K562 (cell line): ENCODE measurements at regions not wholly inside any gene's neighbourhood (a gene's known extent, or its start where the extent isn't known, plus 50 kb on each side); places are given as distances from the start of the nearest gene placed in this dataset.

Experiments
- EP300 ChIP-seq: IDR thresholded peaks from 2 replicates; pipeline ENCODE4 v1.6.1; 2012; ENCODE audit warnings: low read length, improper control_type of control experiment
- EZH2 ChIP-seq: IDR thresholded peaks from 2 replicates; pipeline ENCODE4 v1.6.1; 2012; ENCODE audit warnings: low read depth, mild to moderate bottlenecking, inconsistent platforms, low read length, borderline replicate concordance
- MTA1 ChIP-seq: fragments of 450-650 bp; IDR thresholded peaks from 2 replicates; pipeline ENCODE4 v1.6.1; 2017; ENCODE audit warnings: borderline replicate concordance
- POLR2AphosphoS5 ChIP-seq: IDR thresholded peaks from 2 replicates; pipeline ENCODE4 v1.6.1; 2011; ENCODE audit warnings: mild to moderate bottlenecking, low read depth, low read length, moderate library complexity; ENCODE audit not compliant: control insufficient read depth, insufficient read depth
- PURB ChIP-seq: sonication (generic); formaldehyde crosslinking; IDR thresholded peaks from 2 replicates; pipeline ENCODE4 v1.9.0; 2021; ENCODE audit warnings: low read depth, mild to moderate bottlenecking, missing genetic modification reagents
- RAD21 ChIP-seq, 2 experiments: fragments of 250-450 bp in 1 of 2; fragments of 450-650 bp in 1 of 2; sonication (Bioruptor Pico) in 1 of 2; formaldehyde crosslinking in 1 of 2; IDR thresholded peaks in 1 of 2; conservative IDR thresholded peaks in 1 of 2; 2 replicates each; pipeline versions ENCODE4 v1.4.0 to v1.8.0; 2020 to 2022; ENCODE audit warnings: mild to moderate bottlenecking in 2 of 2, moderate library complexity in 1 of 2
- STAG1 ChIP-seq: sonication (generic); formaldehyde crosslinking; IDR thresholded peaks from 2 replicates; pipeline ENCODE4 v1.5.0; 2020; ENCODE audit warnings: missing genetic modification reagents, borderline replicate concordance
- YY1 ChIP-seq, 3 experiments: IDR thresholded peaks; 2 replicates each; pipeline ENCODE4 v1.6.1; 2011; ENCODE audit warnings: low read length in 2 of 3, mild to moderate bottlenecking in 2 of 3, moderate library complexity in 2 of 3, borderline replicate concordance in 1 of 3, control low read depth in 1 of 3, low read depth in 1 of 3; ENCODE audit not compliant: insufficient read depth in 3 of 3, insufficient replicate concordance in 2 of 3, control insufficient read depth in 1 of 3, insufficient read length in 1 of 3; ENCODE audit errors: extremely low read depth in 1 of 3
- ZKSCAN8 ChIP-seq: fragments of 200-800 bp; sonication (Bioruptor generic); IDR thresholded peaks from 2 replicates; pipeline ENCODE4 v1.6.1; 2016; ENCODE audit warnings: missing genetic modification characterization, missing compliant biosample characterization
- TF ChIP-seq, protein P1 (sequence below): fragments of 250-450 bp; sonication (Bioruptor Pico); IDR thresholded peaks from 2 replicates; pipeline ENCODE4 v1.5.0; 2020; ENCODE audit warnings: mild to moderate bottlenecking
- TF ChIP-seq, protein P2 (sequence below), 3 experiments: IDR thresholded peaks in 2 of 3; conservative IDR thresholded peaks in 1 of 3; 2 replicates each; pipeline ENCODE4 v1.5.1; 2011 to 2012; ENCODE audit warnings: low read length in 3 of 3, mild to moderate bottlenecking in 3 of 3, control low read depth in 2 of 3, improper control_type of control experiment in 1 of 3, inconsistent platforms in 1 of 3, low read depth in 1 of 3, mixed read lengths in 1 of 3, moderate library complexity in 1 of 3; ENCODE audit not compliant: insufficient read depth in 2 of 3
- TF ChIP-seq, protein P3 (sequence below), 2 experiments: fragments of 450-650 bp; IDR thresholded peaks; 2 replicates each; pipeline ENCODE4 v1.6.1; 2016; ENCODE audit warnings: mild to moderate bottlenecking in 2 of 2, borderline replicate concordance in 1 of 2, low read depth in 1 of 2, moderate library complexity in 1 of 2

DNA sequence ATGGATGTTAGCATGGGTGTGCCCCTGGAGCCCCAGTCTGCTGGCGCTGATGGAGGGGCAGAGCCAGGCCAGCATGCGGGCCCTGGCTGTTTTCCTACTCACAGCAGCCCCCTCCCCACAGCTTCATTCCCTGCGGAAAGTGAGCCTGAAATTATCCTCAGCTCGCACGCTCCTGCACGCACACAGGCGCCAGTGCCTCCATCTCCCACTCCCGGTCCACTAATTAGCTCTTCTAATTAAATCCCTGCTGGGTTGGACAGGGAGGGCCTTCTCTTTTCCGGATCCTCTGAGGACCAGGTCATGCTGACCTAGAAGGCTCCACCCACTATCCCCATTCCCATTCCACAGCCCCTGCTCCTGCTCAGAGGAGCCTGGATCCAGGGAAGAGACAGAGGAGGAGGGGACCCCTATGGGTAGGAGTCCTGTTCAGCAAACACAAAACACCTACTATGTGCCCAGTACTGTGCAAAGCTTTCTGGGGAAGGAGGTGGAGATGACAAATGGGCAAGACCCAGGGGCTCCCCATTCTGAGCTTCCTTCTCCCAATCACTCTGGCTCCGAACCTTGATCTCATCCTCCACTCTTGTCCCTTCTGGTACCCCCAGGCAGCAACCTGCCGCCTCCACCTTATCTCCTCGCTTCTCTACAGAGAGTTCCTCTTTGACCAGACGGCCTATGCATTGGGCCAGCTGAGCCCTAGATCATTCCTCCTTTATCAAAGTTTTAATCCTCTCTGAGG lies 70.2 kb upstream of the CCDC167 start:
- TF ChIP-seq MTA1, result no peak
- TF ChIP-seq ZKSCAN8, result no peak
- TF ChIP-seq POLR2AphosphoS5, result no peak
- no peak for TF ChIP-seq EP300
- TF ChIP-seq, protein P1, sequence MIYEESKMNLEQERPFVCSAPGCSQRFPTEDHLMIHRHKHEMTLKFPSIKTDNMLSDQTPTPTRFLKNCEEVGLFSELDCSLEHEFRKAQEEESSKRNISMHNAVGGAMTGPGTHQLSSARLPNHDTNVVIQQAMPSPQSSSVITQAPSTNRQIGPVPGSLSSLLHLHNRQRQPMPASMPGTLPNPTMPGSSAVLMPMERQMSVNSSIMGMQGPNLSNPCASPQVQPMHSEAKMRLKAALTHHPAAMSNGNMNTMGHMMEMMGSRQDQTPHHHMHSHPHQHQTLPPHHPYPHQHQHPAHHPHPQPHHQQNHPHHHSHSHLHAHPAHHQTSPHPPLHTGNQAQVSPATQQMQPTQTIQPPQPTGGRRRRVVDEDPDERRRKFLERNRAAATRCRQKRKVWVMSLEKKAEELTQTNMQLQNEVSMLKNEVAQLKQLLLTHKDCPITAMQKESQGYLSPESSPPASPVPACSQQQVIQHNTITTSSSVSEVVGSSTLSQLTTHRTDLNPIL (CRISPR knock-in tag), result no peak
- TF ChIP-seq, protein P2, sequence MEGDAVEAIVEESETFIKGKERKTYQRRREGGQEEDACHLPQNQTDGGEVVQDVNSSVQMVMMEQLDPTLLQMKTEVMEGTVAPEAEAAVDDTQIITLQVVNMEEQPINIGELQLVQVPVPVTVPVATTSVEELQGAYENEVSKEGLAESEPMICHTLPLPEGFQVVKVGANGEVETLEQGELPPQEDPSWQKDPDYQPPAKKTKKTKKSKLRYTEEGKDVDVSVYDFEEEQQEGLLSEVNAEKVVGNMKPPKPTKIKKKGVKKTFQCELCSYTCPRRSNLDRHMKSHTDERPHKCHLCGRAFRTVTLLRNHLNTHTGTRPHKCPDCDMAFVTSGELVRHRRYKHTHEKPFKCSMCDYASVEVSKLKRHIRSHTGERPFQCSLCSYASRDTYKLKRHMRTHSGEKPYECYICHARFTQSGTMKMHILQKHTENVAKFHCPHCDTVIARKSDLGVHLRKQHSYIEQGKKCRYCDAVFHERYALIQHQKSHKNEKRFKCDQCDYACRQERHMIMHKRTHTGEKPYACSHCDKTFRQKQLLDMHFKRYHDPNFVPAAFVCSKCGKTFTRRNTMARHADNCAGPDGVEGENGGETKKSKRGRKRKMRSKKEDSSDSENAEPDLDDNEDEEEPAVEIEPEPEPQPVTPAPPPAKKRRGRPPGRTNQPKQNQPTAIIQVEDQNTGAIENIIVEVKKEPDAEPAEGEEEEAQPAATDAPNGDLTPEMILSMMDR (IDR thresholded peaks at IDR 0.05 in 2 of 3, conservative IDR thresholded peaks at IDR 0.05 in 1 of 3; ENCODE audit: insufficient read depth in 2 of 3, low read depth in 1 of 3, low read length in 3 of 3), result no peak
- TF ChIP-seq STAG1 (CRISPR knock-in tag), result no peak
- no peak for TF ChIP-seq PURB (CRISPR knock-in tag)
- no peak for TF ChIP-seq YY1 (IDR thresholded peaks at IDR 0.05; ENCODE audit: borderline replicate concordance in 1 of 3, control insufficient read depth in 1 of 3, extremely low read depth in 1 of 3, insufficient read depth in 3 of 3, insufficient read length in 1 of 3, insufficient replicate concordance in 2 of 3, low read depth in 1 of 3, low read length in 2 of 3)
- TF ChIP-seq, protein P3, sequence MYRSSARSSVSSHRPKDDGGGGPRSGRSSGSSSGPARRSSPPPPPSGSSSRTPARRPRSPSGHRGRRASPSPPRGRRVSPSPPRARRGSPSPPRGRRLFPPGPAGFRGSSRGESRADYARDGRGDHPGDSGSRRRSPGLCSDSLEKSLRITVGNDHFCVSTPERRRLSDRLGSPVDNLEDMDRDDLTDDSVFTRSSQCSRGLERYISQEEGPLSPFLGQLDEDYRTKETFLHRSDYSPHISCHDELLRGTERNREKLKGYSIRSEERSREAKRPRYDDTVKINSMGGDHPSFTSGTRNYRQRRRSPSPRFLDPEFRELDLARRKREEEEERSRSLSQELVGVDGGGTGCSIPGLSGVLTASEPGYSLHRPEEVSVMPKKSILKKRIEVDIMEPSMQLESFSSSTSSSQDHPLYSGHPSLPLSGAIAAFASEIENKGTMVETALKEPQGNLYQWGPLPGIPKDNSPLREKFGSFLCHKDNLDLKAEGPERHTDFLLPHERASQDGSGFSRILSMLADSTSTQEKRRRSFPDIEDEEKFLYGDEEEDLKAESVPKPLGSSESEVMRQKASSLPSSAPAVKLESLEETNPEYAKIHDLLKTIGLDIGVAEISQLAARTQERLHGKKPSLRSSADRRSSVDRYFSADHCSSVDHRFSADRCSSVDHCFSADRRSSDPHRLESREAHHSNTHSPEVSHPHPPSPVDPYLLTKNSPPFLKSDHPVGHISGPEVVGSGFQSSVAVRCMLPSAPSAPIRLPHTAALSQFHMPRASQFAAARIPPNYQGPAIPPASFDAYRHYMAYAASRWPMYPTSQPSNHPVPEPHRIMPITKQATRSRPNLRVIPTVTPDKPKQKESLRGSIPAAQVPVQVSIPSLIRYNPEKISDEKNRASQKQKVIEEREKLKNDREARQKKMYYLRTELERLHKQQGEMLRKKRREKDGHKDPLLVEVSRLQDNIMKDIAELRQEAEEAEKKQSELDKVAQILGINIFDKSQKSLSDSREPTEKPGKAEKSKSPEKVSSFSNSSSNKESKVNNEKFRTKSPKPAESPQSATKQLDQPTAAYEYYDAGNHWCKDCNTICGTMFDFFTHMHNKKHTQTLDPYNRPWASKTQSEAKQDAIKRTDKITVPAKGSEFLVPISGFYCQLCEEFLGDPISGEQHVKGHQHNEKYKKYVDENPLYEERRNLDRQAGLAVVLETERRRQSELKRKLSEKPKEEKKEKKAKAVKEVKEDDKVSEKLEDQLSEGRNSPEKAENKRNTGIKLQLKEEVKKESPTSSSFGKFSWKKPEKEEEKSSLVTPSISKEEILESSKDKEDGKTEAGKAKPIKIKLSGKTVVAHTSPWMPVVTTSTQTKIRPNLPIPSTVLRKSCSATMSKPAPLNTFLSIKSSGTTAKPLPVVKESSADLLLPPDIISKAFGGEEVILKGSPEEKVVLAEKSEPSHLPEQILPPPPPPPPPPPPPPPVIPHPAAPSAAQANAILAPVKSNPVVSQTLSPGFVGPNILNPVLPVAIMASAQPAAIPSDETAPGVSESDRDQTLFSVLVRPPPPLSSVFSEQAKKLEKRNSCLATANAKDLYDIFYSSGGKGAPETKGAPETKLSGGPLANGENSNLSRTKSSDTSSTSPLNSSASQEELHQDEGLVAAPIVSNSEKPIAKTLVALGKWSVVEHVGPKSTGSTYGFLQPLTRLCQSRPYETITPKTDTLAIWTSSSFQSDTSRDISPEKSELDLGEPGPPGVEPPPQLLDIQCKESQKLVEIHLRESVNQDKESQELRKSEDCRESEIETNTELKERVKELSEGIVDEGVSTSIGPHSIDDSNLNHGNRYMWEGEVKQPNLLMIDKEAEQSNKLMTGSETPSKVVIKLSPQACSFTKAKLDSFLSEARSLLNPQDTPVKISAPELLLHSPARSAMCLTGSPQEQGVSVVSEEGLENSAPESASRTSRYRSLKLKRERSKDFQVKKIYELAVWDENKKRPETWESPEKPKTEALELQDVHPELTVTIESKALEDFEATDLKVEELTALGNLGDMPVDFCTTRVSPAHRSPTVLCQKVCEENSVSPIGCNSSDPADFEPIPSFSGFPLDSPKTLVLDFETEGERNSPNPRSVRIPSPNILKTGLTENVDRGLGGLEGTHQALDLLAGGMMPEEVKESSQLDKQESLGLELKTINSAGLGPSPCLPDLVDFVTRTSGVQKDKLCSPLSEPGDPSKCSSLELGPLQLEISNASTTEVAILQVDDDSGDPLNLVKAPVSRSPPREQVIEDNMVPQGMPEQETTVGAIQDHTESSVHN (IDR thresholded peaks at IDR 0.05; ENCODE audit: borderline replicate concordance in 1 of 2, low read depth in 1 of 2), result no peak
- TF ChIP-seq RAD21 (CRISPR knock-in tag; conservative IDR thresholded peaks at IDR 0.05 in 1 of 2, IDR thresholded peaks at IDR 0.05 in 1 of 2), result no peak
- TF ChIP-seq EZH2, result no peak
